Trophoblast cell (in vitro differentiated cells and primary cell): ENCODE measurements at regions not wholly inside any gene's neighbourhood (a gene's known extent, or its start where the extent isn't known, plus 50 kb on each side); places are given as distances from the start of the nearest gene placed in this dataset.
"Not testable (repeated sequence)": the region's sequence is repeated elsewhere in the genome, so short reads cannot be mapped to it uniquely, and the experiment has no call there.

Experiments used
- DNase-seq, 2 donors: peaks; one replicate each; pipeline ENCODE4 v3.0.0-alpha.2; 2016
- H2AFZ ChIP-seq: 2 replicates; pipeline ENCODE4 v1.6.1; 2013; ENCODE audit warnings: low read length, moderate library complexity, mild to moderate bottlenecking; ENCODE audit not compliant: insufficient read depth, poor library complexity
- H2AK5ac ChIP-seq: 2 replicates; pipeline ENCODE4 v1.6.1; 2013; ENCODE audit warnings: mild to moderate bottlenecking, low read length
- H2BK120ac ChIP-seq: 2 replicates; pipeline ENCODE4 v1.6.1; 2013; ENCODE audit warnings: low read length, mild to moderate bottlenecking, moderate library complexity; ENCODE audit not compliant: insufficient read depth, poor library complexity
- H2BK12ac ChIP-seq: 2 replicates; pipeline ENCODE4 v1.6.1; 2013; ENCODE audit warnings: mild to moderate bottlenecking, low read length, moderate library complexity
- H2BK5ac ChIP-seq: 2 replicates; pipeline ENCODE4 v1.6.1; 2013; ENCODE audit warnings: low read length, low read depth, moderate library complexity, mild to moderate bottlenecking; ENCODE audit not compliant: poor library complexity
- H3K14ac ChIP-seq: 2 replicates; pipeline ENCODE4 v1.6.1; 2013; ENCODE audit warnings: mild to moderate bottlenecking, low read length
- H3K18ac ChIP-seq: 2 replicates; pipeline ENCODE4 v1.6.1; 2013; ENCODE audit warnings: mild to moderate bottlenecking, low read length
- H3K23ac ChIP-seq: 2 replicates; pipeline ENCODE4 v1.6.1; 2013; ENCODE audit warnings: low read length
- H3K27ac ChIP-seq: 2 replicates; pipeline ENCODE4 v1.5.1; 2013; ENCODE audit warnings: low read depth, mild to moderate bottlenecking, inconsistent platforms, low read length, moderate library complexity
- H3K27me3 ChIP-seq: 2 replicates; pipeline ENCODE4 v1.6.1; 2013; ENCODE audit warnings: inconsistent platforms, mild to moderate bottlenecking, low read length, moderate library complexity; ENCODE audit not compliant: insufficient read depth
- H3K36me3 ChIP-seq, 2 experiments: 1 replicate in 1 of 2; 2 replicates in 1 of 2; pipeline ENCODE4 v1.6.1; 2013; ENCODE audit warnings: low read length in 2 of 2, mild to moderate bottlenecking in 2 of 2, moderate library complexity in 1 of 2; ENCODE audit not compliant: insufficient read depth in 2 of 2, control insufficient read depth in 1 of 2
- H3K4ac ChIP-seq: 2 replicates; pipeline ENCODE4 v1.6.1; 2013; ENCODE audit warnings: low read depth, mild to moderate bottlenecking, low read length, moderate library complexity
- H3K4me1 ChIP-seq, 2 experiments: 1 replicate in 1 of 2; 2 replicates in 1 of 2; pipeline ENCODE4 v1.6.1; 2013; ENCODE audit warnings: low read length in 2 of 2, mild to moderate bottlenecking in 2 of 2, moderate library complexity in 1 of 2; ENCODE audit not compliant: insufficient read depth in 2 of 2, control insufficient read depth in 1 of 2
- H3K4me2 ChIP-seq: 2 replicates; pipeline ENCODE4 v1.6.1; 2013; ENCODE audit warnings: inconsistent platforms, mild to moderate bottlenecking, low read length, moderate library complexity
- H3K4me3 ChIP-seq: 2 replicates; pipeline ENCODE4 v1.5.1; 2013; ENCODE audit warnings: mild to moderate bottlenecking, low read depth, low read length, inconsistent platforms
- H3K79me1 ChIP-seq: one replicate; pipeline ENCODE4 v1.6.1; 2013; ENCODE audit warnings: low read length
- H3K79me2 ChIP-seq: 2 replicates; pipeline ENCODE4 v1.6.1; 2013; ENCODE audit warnings: low read length, mild to moderate bottlenecking; ENCODE audit not compliant: control insufficient read depth, insufficient read depth, poor library complexity
- H3K9ac ChIP-seq: 2 replicates; pipeline ENCODE4 v1.6.1; 2013; ENCODE audit warnings: mild to moderate bottlenecking, low read length
- H3K9me3 ChIP-seq: 2 replicates; pipeline ENCODE4 v1.6.1; 2013; ENCODE audit warnings: low read depth, mild to moderate bottlenecking, control low read depth, inconsistent platforms, low read length; ENCODE audit not compliant: insufficient read depth
- H4K12ac ChIP-seq: 2 replicates; pipeline ENCODE4 v1.6.1; 2013; ENCODE audit warnings: low read depth, mild to moderate bottlenecking, low read length, moderate library complexity
- H4K8ac ChIP-seq: 2 replicates; pipeline ENCODE4 v1.6.1; 2013; ENCODE audit warnings: low read depth, mild to moderate bottlenecking, low read length, moderate library complexity
- H4K91ac ChIP-seq: one replicate; pipeline ENCODE4 v1.6.1; 2013; ENCODE audit warnings: low read depth, mild to moderate bottlenecking, low read length, moderate library complexity
- WGBS: extraction: QIAGEN DNeasy Blood & Tissue Kit; methylation state at CpG from one replicate; pipeline ENCODE4 v1.1.7; 2013; ENCODE audit warnings: missing lambda C conversion rate; ENCODE audit not compliant: insufficient read length, insufficient coverage; ENCODE audit errors: extremely low coverage; 5-methylcytosine and 5-hydroxymethylcytosine counted together

DNA sequence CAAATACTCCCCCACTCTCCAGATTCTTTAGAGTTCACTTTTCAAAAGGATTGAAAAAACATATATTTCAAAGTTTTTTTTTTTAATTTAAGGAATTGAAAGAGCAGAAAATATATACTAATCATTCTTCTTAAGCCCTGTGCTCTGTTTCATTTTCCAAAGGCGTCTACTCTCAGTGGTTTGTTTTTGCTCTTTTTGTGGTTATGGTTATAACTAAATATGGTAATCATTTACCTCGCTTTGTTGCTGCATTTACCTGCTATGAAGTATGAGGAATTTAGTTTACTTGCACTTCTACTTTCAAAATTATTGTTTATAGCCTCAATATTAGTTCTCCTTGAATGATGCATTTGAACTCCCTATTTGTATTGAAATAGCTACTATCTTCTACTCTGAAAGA is 55.9 kb upstream of the LRRK2 start:
- Histone ChIP-seq H4K12ac (no peak overlapping the region), H3K4me3 (no peak overlapping the region), H3K18ac (no peak overlapping the region), H3K9ac (no peak overlapping the region), H2BK12ac (no peak overlapping the region), H3K27ac (no peak overlapping the region), H2BK120ac (no peak overlapping the region), H4K8ac (no peak overlapping the region), H3K4me1 (no peaks in the 10 kb centered on the region), H2BK5ac (no peak overlapping the region), H3K4ac (no peak overlapping the region), H3K79me1 (no peaks in the 10 kb centered on the region), H4K91ac (no peak overlapping the region), H3K27me3 (no peaks in the 10 kb centered on the region), H3K23ac (no peak overlapping the region), H2AFZ (no peak overlapping the region), H3K36me3 (no peaks in the 10 kb centered on the region), H3K4me2 (no peak overlapping the region), H3K9me3 (no peaks in the 10 kb centered on the region), H3K79me2 (no peaks in the 10 kb centered on the region), H3K14ac (no peak overlapping the region), H2AK5ac (no peak overlapping the region)
- no peak for DNase-seq
- no CpG with 5 or more reads among the region's 2 CpGs for WGBS

DNA sequence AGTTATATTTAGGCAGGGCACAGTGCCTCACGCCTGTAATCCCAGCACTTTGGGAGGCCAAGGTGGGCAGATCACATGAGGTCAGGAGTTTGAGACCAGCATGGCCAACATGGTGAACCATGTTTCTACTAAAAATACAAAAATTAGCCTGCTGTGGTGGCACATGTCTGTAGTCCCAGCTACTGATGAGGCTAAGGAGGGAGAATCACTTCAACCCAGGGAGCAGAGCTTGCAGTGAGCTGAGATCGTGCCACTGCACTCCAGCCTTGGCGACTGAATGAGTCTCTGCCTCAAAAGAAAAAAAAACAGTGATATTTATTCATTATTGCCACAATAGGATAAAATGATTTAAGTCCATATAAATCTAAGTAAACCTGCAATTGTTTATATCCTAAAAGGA is 56.4 kb upstream of the LRRK2 start:
- DNase-seq, H2AK5ac ChIP-seq, H3K79me1 ChIP-seq: not testable (repeated sequence)

DNA sequence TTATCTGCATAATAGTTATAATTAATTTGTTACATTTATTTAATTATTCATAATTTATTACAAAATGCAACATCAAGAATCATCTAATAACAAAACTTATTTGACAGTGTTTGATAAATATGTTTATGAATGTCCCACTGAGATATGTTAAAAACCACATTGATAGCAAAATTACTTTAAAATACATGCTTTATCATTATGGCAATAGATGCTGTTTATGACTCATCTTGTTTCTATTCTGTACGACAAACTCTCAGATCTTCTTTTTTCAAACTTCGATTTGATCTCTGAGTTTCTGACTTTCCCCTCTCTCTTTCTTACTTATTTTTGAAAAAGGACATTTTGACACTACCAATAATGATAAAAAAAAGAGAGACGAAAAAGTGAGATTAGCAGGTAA is 56.8 kb upstream of the LRRK2 start:
- Histone ChIP-seq H3K4ac (no peak overlapping the region), H4K12ac (no peak overlapping the region), H3K9me3 (no peaks in the 10 kb centered on the region), H3K79me2 (no peaks in the 10 kb centered on the region), H3K4me3 (no peak overlapping the region), H2BK12ac (no peak overlapping the region), H4K91ac (no peak overlapping the region), H3K27ac (no peak overlapping the region), H2BK120ac (no peak overlapping the region), H3K27me3 (no peaks in the 10 kb centered on the region), H3K18ac (no peak overlapping the region), H2BK5ac (no peak overlapping the region), H3K4me1 (no peaks in the 10 kb centered on the region), H3K79me1 (no peaks in the 10 kb centered on the region), H2AK5ac (no peak overlapping the region), H2AFZ (no peak overlapping the region), H4K8ac (no peak overlapping the region), H3K4me2 (no peak overlapping the region), H3K14ac (no peak overlapping the region), H3K23ac (no peak overlapping the region), H3K36me3 (no peaks in the 10 kb centered on the region), H3K9ac (no peak overlapping the region)
- 100% methylated on average over 1 of the region's 3 CpGs for WGBS
- no peak for DNase-seq

More for the DNA sequence above, 56.4 kb upstream of the LRRK2 start:
- not testable (repeated sequence) for H2BK12ac ChIP-seq, H2AFZ ChIP-seq, H3K27ac ChIP-seq, H3K4ac ChIP-seq, H3K4me1 ChIP-seq, H3K79me2 ChIP-seq, H2BK120ac ChIP-seq, H3K4me2 ChIP-seq, H3K27me3 ChIP-seq, H3K9ac ChIP-seq, H3K9me3 ChIP-seq, H4K91ac ChIP-seq, H3K18ac ChIP-seq, H2BK5ac ChIP-seq, H3K14ac ChIP-seq, H4K8ac ChIP-seq, H3K4me3 ChIP-seq, H3K36me3 ChIP-seq, H4K12ac ChIP-seq, H3K23ac ChIP-seq
- no CpG with 5 or more reads among the region's 3 CpGs for WGBS

DNA sequence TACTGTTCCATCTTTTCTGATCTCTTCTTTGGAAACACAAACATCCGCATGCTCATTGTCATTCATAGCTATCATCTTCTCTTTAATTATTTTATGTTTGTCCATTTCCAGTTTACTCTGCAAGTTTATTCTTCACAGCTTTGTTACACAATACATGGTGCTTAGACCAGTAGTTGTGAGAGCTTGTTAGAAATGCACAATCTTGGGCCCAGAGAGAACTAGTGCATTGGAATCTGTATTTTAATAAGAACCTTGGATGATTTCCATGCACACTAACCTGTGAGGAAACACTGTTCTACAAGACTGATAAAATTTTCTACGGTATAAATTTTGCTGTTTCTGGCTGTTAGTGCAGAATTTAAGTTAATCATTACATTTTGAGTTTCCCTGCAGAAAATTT is 59.3 kb upstream of the SLC2A13 start:
- Histone ChIP-seq H2BK120ac (no peak overlapping the region), H3K27ac (no peak overlapping the region), H4K91ac (no peak overlapping the region), H4K12ac (no peak overlapping the region), H2AFZ (no peak overlapping the region), H3K14ac (no peak overlapping the region), H3K18ac (no peak overlapping the region), H3K79me1 (no peaks in the 10 kb centered on the region), H3K4me3 (no peak overlapping the region), H2AK5ac (no peak overlapping the region), H3K4me2 (no peak overlapping the region), H3K23ac (no peak overlapping the region), H3K79me2 (no peaks in the 10 kb centered on the region), H3K4ac (no peak overlapping the region), H3K36me3 (no peaks in the 10 kb centered on the region), H3K9me3 (no peaks in the 10 kb centered on the region), H4K8ac (no peak overlapping the region), H2BK5ac (no peak overlapping the region), H3K4me1 (no peaks in the 10 kb centered on the region), H3K27me3 (no peaks in the 10 kb centered on the region), H3K9ac (no peak overlapping the region), H2BK12ac (no peak overlapping the region)
- no CpG with 5 or more reads among the region's 2 CpGs for WGBS
- no peak for DNase-seq
